SW 1271 (cell line): ENCODE measurements at regions not wholly inside any gene's neighbourhood (a gene's known extent, or its start where the extent isn't known, plus 50 kb on each side); places are given as distances from the start of the nearest gene placed in this dataset.

Experiments used
- DNase-seq, 2 experiments: peaks; one replicate each; lab custom pipeline; 2025; lab: John Stamatoyannopoulos, UW

- no peak for DNase-seq
Measured at GRCh38 chr16:74232806-74233465, 63.7 kb upstream of the PSMD7 start.

- DNase-seq: no peak
Measured at GRCh38 chr16:74230126-74230525, 66.5 kb upstream of the PSMD7 start.

GRCh38 chr16:74226338-74226954, 70.2 kb upstream of the PSMD7 start:
- DNase-seq: peak in 1 of 2 experiments; percentile 12

- DNase-seq: no peak
Measured at GRCh38 chr16:74224828-74225612, 71.6 kb upstream of the PSMD7 start.

GRCh38 chr16:74221828-74222227, 74.8 kb upstream of the PSMD7 start:
- no peak for DNase-seq

GRCh38 chr16:74219706-74220105, 76.9 kb upstream of the PSMD7 start:
- no peak for DNase-seq

GRCh38 chr16:74218871-74219270, 77.7 kb upstream of the PSMD7 start:
- DNase-seq: no peak

- no peak for DNase-seq
Measured at GRCh38 chr16:74216319-74216718, 80.3 kb upstream of the PSMD7 start.

GRCh38 chr16:74215249-74215648, 81.4 kb upstream of the PSMD7 start:
- DNase-seq: no peak

- no peak for DNase-seq
Measured at GRCh38 chr16:74213372-74213771, 83.2 kb upstream of the PSMD7 start.

- DNase-seq: no peak
Measured at GRCh38 chr16:74210245-74210644, 86.4 kb upstream of the PSMD7 start.

GRCh38 chr16:74202009-74202408, 94.6 kb upstream of the PSMD7 start:
- DNase-seq: no peak

GRCh38 chr16:74201576-74201975, 95.0 kb upstream of the PSMD7 start:
- no peak for DNase-seq

- no peak for DNase-seq
Measured at GRCh38 chr16:74200921-74201320, 95.7 kb upstream of the PSMD7 start.

GRCh38 chr16:74199842-74200124, 96.8 kb upstream of the PSMD7 start:
- DNase-seq: no peak

- no peak for DNase-seq
Measured at GRCh38 chr16:74199066-74199841, 97.4 kb upstream of the PSMD7 start.

- no peak for DNase-seq
Measured at GRCh38 chr16:74192281-74192797, 104.3 kb upstream of the PSMD7 start.

- no peak for DNase-seq
Measured at GRCh38 chr16:74190292-74190691, 106.3 kb upstream of the PSMD7 start.

GRCh38 chr16:74188856-74189255, 107.8 kb upstream of the PSMD7 start:
- DNase-seq: no peak

GRCh38 chr16:74186561-74186971, 110.0 kb upstream of the PSMD7 start:
- no peak for DNase-seq

- DNase-seq: no peak
Measured at GRCh38 chr16:74184839-74185238, 111.8 kb upstream of the PSMD7 start.

GRCh38 chr16:74183601-74184360, 112.8 kb upstream of the PSMD7 start:
- no peak for DNase-seq
